CD4-positive, alpha-beta T cell treated with Interleukin-17A for 1 hour (primary cell): ENCODE measurements at regions not wholly inside any gene's neighbourhood (a gene's known extent, or its start where the extent isn't known, plus 50 kb on each side); places are given as distances from the start of the nearest gene placed in this dataset.

Experiments
- DNase-seq: peaks from one replicate; pipeline ENCODE4 v3.0.0-alpha.2; 2020

DNA sequence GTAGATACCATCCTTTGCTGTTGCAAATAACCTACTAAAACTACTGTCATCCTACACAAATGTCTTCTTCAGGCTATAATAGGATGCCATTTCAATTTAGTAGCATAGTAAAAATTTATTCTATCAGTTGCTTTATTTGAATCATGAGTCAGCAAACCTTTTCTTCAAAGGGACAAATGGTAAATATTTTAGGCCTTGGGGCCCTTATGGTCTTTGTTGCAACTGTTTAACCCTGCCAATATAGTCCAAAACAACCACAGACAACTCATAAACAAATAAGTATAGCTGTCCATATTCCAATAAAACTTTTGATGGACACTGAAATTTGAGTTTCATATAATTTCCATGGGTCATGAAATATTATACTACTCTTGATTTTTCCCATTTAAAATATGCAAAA is 54.0 kb upstream of the CCBE1 start:
- no peak for DNase-seq

DNA sequence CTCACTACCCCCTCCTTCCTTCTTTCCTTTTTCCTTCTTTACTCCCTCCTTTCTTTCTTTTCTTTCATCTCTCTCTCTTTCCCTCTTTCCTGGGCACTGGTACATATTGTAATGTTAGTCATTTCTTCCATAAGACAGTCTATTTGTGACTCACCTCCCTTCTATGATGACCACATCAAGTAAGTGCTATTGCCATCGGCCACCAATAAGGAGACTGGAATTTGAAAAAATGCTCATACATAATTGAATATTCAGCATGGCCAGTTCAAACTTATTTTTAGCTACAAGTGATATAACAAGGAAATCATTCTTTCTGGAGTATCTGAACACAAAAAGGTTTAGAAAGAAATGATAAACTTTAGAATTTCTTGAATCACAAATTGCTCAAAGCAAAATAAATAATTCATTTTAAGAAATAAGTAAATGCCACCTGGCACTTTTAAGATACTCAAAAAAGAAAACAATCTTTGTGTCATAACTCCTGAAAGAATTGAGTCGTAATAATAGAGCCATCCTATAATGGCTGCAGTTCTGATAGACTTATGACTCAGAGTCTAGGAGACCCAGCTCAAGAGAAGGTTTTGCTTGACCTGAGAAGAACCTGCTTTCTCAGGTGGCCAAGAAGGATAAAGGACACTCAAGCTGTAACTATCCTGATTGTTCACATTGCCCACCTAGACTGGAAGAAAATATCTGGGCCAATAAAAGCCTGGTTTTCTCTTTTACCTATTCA is 51.6 kb upstream of the CCBE1 start:
- DNase-seq = no peak
